NCI-H510A (cell line): ENCODE measurements at regions not wholly inside any gene's neighbourhood (a gene's known extent, or its start where the extent isn't known, plus 50 kb on each side); places are given as distances from the start of the nearest gene placed in this dataset.

ENCODE experiments used
- DNase-seq: peaks from one replicate; lab custom pipeline; 2025; lab: John Stamatoyannopoulos, UW

- no peak for DNase-seq
Observed at GRCh38 chr13:77379508-77379907, 52.6 kb upstream of the MYCBP2 start.

- DNase-seq: no peak
Observed at GRCh38 chr13:77378662-77379061, 51.8 kb upstream of the MYCBP2 start.

- no peak for DNase-seq
Observed at GRCh38 chr13:77377016-77377415, 50.1 kb upstream of the MYCBP2 start.
